ENCODE measurements at regions not wholly inside any gene's neighbourhood (a gene's known extent, or its start where the extent isn't known, plus 50 kb on each side); places are given as distances from the start of the nearest gene placed in this dataset.

DNA sequence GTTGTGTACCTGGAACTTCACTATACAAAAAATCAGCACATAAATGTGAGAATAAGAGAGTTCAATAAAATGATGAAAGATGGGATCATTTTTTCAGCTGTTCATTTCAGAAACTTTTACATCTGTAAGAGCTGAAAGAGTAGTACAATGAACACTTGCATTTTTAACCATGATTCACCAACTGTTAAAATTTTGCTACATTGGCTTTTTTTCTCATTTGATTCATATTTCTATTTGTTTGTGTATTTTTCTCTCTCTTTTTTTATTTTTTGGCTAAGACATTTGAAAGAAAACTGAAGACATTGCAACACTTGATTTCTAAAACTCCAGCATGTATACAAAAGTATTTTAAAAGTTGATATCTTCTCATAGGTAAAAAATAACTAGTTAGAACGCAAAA is 98.3 kb upstream of the CDIN1 start:
- H3K9me3 ChIP-seq (ENCODE audit: low read length) = no peaks in the 10 kb centered on the region
- intact Hi-C loops (cut with micrococcal nuclease; ENCODE audit: unreplicated experiment) = no loop called here
- no peak overlapping the region for H3K27ac ChIP-seq (ENCODE audit: extremely low read length, insufficient read depth, low read length)
- FAIRE-seq (no peak), DNase-seq (ENCODE audit: low spot score) (no peak), ATAC-seq (no peak)
- TF ChIP-seq ZBTB38 (CRISPR knock-in tag; IDR thresholded peaks at IDR 0.05) = no peak
- TF ChIP-seq MAFK (conservative IDR thresholded peaks at IDR 0.05 in 1 of 2, IDR thresholded peaks at IDR 0.05 in 1 of 2; ENCODE audit: low read length in 2 of 2) = peak in 1 of 2 experiments; percentile 52; a peak in 2 of 4 replicates
- BruUV-seq (replicated peaks) = no TSS peak
- H4K20me1 ChIP-seq (ENCODE audit: insufficient read depth, low read length) = no peaks in the 10 kb centered on the region
- H3K4me1 ChIP-seq (ENCODE audit: insufficient read depth, low read length) = no peaks in the 10 kb centered on the region
- no peak overlapping the region for H2AFZ ChIP-seq (ENCODE audit: low read length)
- no peaks in the 10 kb centered on the region for H3K36me3 ChIP-seq (replicated peaks in 1 of 2; ENCODE audit: control insufficient read depth in 1 of 2, insufficient read depth in 2 of 2, low read length in 2 of 2)
- no peak overlapping the region for H3K9ac ChIP-seq (ENCODE audit: insufficient read depth, low read depth, low read length)
- no peak overlapping the region for H3K4me2 ChIP-seq (ENCODE audit: low read depth, low read length)
- ChIA-PET POLR2A (no interaction called here), CTCF (ENCODE audit: low intra/inter-chr PET ratio, low total read pairs) (no interaction called here)
- H3K79me2 ChIP-seq (ENCODE audit: insufficient read depth, low read length) = no peaks in the 10 kb centered on the region
- in situ Hi-C loops (cut with HindIII; ENCODE audit: extremely low pct_ligation_motif_present, low pct_unique_long_range_greater_than_20kb) = no loop called here
- H3K4me3 ChIP-seq (replicated peaks in 1 of 3; ENCODE audit: insufficient read depth in 1 of 3, low read depth in 2 of 3, low read length in 3 of 3) = no peak overlapping the region
- H3K27me3 ChIP-seq (ENCODE audit: control insufficient read depth in 1 of 2, insufficient read depth in 2 of 2, low read length in 2 of 2) = no peaks in the 10 kb centered on the region; a peak in 1 of 5 replicates
- 4% methylated on average over 1 of the region's 1 CpG for WGBS (ENCODE audit: low lambda C conversion rate)

DNA sequence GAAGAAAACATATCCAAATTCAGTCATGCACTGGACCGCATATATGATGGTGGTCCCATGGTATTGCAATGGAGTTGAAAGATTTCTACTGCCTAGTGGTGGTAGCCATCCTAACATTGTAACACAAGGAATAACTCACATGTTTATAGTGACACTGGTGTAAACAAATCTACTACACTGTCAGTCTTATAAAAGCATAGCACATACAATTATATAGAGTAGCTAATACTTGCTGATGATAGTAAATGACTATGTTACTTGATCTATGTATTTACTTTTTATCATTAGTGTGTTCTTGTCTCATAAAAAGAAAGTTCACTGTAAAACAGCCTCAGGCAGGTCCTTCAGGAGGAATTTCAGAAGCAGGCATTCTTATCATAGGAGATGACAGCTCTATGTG is 96.0 kb upstream of the CDIN1 start:
- CTCF ChIA-PET (ENCODE audit: low intra/inter-chr PET ratio, low total read pairs) = no interaction called here
- ATAC-seq = no peak
- TF ChIP-seq ZNF382 (CRISPR knock-in tag; IDR thresholded peaks at IDR 0.05; ENCODE audit: borderline replicate concordance) (no peak), MIER3 (CRISPR knock-in tag; IDR thresholded peaks at IDR 0.05; ENCODE audit: borderline replicate concordance) (no peak), MTF1 (CRISPR knock-in tag; IDR thresholded peaks at IDR 0.05) (no peak), TARDBP (CRISPR knock-in tag; IDR thresholded peaks at IDR 0.05) (no peak), RBFOX2 (IDR thresholded peaks at IDR 0.05; ENCODE audit: low read depth, low read length) (no peak), ZNF264 (CRISPR knock-in tag; IDR thresholded peaks at IDR 0.05) (no peak), SRSF1 (optimal IDR thresholded peaks at IDR 0.05; ENCODE audit: low read depth, low read length) (no peak), ZNF878 (CRISPR knock-in tag; IDR thresholded peaks at IDR 0.05) (no peak), TFDP1 (CRISPR knock-in tag; IDR thresholded peaks at IDR 0.05; ENCODE audit: borderline replicate concordance) (no peak), ZNF790 (CRISPR knock-in tag; IDR thresholded peaks at IDR 0.05; ENCODE audit: borderline replicate concordance) (no peak)
- TF ChIP-seq, protein P1, sequence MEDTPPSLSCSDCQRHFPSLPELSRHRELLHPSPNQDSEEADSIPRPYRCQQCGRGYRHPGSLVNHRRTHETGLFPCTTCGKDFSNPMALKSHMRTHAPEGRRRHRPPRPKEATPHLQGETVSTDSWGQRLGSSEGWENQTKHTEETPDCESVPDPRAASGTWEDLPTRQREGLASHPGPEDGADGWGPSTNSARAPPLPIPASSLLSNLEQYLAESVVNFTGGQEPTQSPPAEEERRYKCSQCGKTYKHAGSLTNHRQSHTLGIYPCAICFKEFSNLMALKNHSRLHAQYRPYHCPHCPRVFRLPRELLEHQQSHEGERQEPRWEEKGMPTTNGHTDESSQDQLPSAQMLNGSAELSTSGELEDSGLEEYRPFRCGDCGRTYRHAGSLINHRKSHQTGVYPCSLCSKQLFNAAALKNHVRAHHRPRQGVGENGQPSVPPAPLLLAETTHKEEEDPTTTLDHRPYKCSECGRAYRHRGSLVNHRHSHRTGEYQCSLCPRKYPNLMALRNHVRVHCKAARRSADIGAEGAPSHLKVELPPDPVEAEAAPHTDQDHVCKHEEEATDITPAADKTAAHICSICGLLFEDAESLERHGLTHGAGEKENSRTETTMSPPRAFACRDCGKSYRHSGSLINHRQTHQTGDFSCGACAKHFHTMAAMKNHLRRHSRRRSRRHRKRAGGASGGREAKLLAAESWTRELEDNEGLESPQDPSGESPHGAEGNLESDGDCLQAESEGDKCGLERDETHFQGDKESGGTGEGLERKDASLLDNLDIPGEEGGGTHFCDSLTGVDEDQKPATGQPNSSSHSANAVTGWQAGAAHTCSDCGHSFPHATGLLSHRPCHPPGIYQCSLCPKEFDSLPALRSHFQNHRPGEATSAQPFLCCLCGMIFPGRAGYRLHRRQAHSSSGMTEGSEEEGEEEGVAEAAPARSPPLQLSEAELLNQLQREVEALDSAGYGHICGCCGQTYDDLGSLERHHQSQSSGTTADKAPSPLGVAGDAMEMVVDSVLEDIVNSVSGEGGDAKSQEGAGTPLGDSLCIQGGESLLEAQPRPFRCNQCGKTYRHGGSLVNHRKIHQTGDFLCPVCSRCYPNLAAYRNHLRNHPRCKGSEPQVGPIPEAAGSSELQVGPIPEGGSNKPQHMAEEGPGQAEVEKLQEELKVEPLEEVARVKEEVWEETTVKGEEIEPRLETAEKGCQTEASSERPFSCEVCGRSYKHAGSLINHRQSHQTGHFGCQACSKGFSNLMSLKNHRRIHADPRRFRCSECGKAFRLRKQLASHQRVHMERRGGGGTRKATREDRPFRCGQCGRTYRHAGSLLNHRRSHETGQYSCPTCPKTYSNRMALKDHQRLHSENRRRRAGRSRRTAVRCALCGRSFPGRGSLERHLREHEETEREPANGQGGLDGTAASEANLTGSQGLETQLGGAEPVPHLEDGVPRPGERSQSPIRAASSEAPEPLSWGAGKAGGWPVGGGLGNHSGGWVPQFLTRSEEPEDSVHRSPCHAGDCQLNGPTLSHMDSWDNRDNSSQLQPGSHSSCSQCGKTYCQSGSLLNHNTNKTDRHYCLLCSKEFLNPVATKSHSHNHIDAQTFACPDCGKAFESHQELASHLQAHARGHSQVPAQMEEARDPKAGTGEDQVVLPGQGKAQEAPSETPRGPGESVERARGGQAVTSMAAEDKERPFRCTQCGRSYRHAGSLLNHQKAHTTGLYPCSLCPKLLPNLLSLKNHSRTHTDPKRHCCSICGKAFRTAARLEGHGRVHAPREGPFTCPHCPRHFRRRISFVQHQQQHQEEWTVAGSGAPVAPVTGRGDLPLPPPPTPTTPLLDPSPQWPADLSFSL (CRISPR knock-in tag; IDR thresholded peaks at IDR 0.05) = no peak

More for the DNA sequence above, 96.0 kb upstream of the CDIN1 start:
- no peaks in the 10 kb centered on the region for H3K9me3 ChIP-seq (ENCODE audit: low read length)
- POLR2A ChIA-PET = no interaction called here
- H3K27me3 ChIP-seq (ENCODE audit: control insufficient read depth in 1 of 2, insufficient read depth in 2 of 2, low read length in 2 of 2) = no peaks in the 10 kb centered on the region; a peak in 1 of 5 replicates
- no peaks in the 10 kb centered on the region for H3K79me2 ChIP-seq (ENCODE audit: insufficient read depth, low read length)
- BruUV-seq (replicated peaks) = no TSS peak
- in situ Hi-C loops (cut with HindIII; ENCODE audit: extremely low pct_ligation_motif_present, low pct_unique_long_range_greater_than_20kb) = no loop called here
- no peak for DNase-seq (ENCODE audit: low spot score)
- H3K27ac ChIP-seq (ENCODE audit: extremely low read length, insufficient read depth, low read length) = no peak overlapping the region
- H2AFZ ChIP-seq (ENCODE audit: low read length) = no peak overlapping the region
- intact Hi-C loops (cut with micrococcal nuclease; ENCODE audit: unreplicated experiment) = no loop called here
- FAIRE-seq = no peak
- H3K4me3 ChIP-seq (replicated peaks in 1 of 3; ENCODE audit: insufficient read depth in 1 of 3, low read depth in 2 of 3, low read length in 3 of 3) = no peak overlapping the region
- no peak overlapping the region for H3K4me2 ChIP-seq (ENCODE audit: low read depth, low read length)
- no peak overlapping the region for H3K9ac ChIP-seq (ENCODE audit: insufficient read depth, low read depth, low read length)
- WGBS (ENCODE audit: low lambda C conversion rate) = 59% methylated on average over 1 of the region's 1 CpG
- no peaks in the 10 kb centered on the region for H4K20me1 ChIP-seq (ENCODE audit: insufficient read depth, low read length)
- no peaks in the 10 kb centered on the region for H3K36me3 ChIP-seq (replicated peaks in 1 of 2; ENCODE audit: control insufficient read depth in 1 of 2, insufficient read depth in 2 of 2, low read length in 2 of 2)
- H3K4me1 ChIP-seq (ENCODE audit: insufficient read depth, low read length) = no peaks in the 10 kb centered on the region

Data from HepG2 (cell line).